WERI-Rb-1 (cell line): ENCODE measurements at regions not wholly inside any gene's neighbourhood (a gene's known extent, or its start where the extent isn't known, plus 50 kb on each side); places are given as distances from the start of the nearest gene placed in this dataset.

Experiments
- DNase-seq: peaks from one replicate; pipeline ENCODE4 v3.0.0-alpha.2; 2020
- H3K27ac ChIP-seq: fragments of 250-450 bp; sonication (Bioruptor Pico); 2 replicates; pipeline ENCODE4 v1.5.1; 2020; ENCODE audit warnings: mild to moderate bottlenecking, moderate library complexity
- H3K27me3 ChIP-seq: fragments of 250-450 bp; sonication (Bioruptor Pico); 2 replicates; pipeline ENCODE4 v1.5.1; 2021; ENCODE audit warnings: mild to moderate bottlenecking, low read depth, moderate library complexity; ENCODE audit not compliant: insufficient read depth, severe bottlenecking
- H3K36me3 ChIP-seq: fragments of 250-450 bp; sonication (Bioruptor Pico); 2 replicates; pipeline ENCODE4 v1.5.1; 2020; ENCODE audit warnings: mild to moderate bottlenecking, moderate library complexity
- H3K4me3 ChIP-seq: 2 replicates; pipeline ENCODE4 v1.5.1; 2011; ENCODE audit warnings: low read depth, mild to moderate bottlenecking, control low read depth, low read length
- H3K9me3 ChIP-seq: fragments of 250-450 bp; sonication (Bioruptor Pico); 2 replicates; pipeline ENCODE4 v1.5.1; 2021; ENCODE audit warnings: mild to moderate bottlenecking, moderate library complexity; ENCODE audit not compliant: severe bottlenecking
- CTCF ChIP-seq: IDR thresholded peaks from 2 replicates; pipeline ENCODE4 v1.5.1; 2011; ENCODE audit warnings: low read depth, mild to moderate bottlenecking, control low read depth, inconsistent platforms, low read length

GRCh38 chr5:117286813-117287212, 712.2 kb upstream of the SEMA6A start:
- no peak for TF ChIP-seq CTCF
- Histone ChIP-seq H3K36me3 (no peaks in the 10 kb centered on the region), H3K9me3 (no peaks in the 10 kb centered on the region), H3K27me3 (no peaks in the 10 kb centered on the region), H3K27ac (no peak overlapping the region), H3K4me3 (no peak overlapping the region)
- DNase-seq: no peak

- Histone ChIP-seq H3K27ac (no peak overlapping the region), H3K36me3 (no peaks in the 10 kb centered on the region), H3K4me3 (no peak overlapping the region), H3K9me3 (no peaks in the 10 kb centered on the region), H3K27me3 (no peaks in the 10 kb centered on the region)
- no peak for TF ChIP-seq CTCF
- DNase-seq: no peak
These were observed 697.0 kb upstream of the SEMA6A start for GRCh38 chr5:117271656-117272055.

- no peak for DNase-seq
- no peak for TF ChIP-seq CTCF
These were observed 691.7 kb upstream of the SEMA6A start for GRCh38 chr5:117266280-117266679.

GRCh38 chr5:117263231-117263630, 688.6 kb upstream of the SEMA6A start:
- Histone ChIP-seq H3K4me3 (no peak overlapping the region), H3K9me3 (peaks cover 2% of the 10 kb centered on the region), H3K36me3 (no peaks in the 10 kb centered on the region), H3K27me3 (no peaks in the 10 kb centered on the region), H3K27ac (no peak overlapping the region)
- DNase-seq: no peak
- TF ChIP-seq CTCF: no peak

More at GRCh38 chr5:117266280-117266679, 691.7 kb upstream of the SEMA6A start:
- Histone ChIP-seq H3K36me3 (no peaks in the 10 kb centered on the region), H3K9me3 (peaks cover 2% of the 10 kb centered on the region), H3K4me3 (no peak overlapping the region), H3K27ac (no peak overlapping the region), H3K27me3 (no peaks in the 10 kb centered on the region)

- H3K27ac ChIP-seq: no peak overlapping the region
- no peak overlapping the region for H3K4me3 ChIP-seq
- TF ChIP-seq CTCF: no peak
- peaks cover 2% of the 10 kb centered on the region for H3K9me3 ChIP-seq
- H3K36me3 ChIP-seq: no peaks in the 10 kb centered on the region
- H3K27me3 ChIP-seq: no peaks in the 10 kb centered on the region
- no peak for DNase-seq
These were observed 688.0 kb upstream of the SEMA6A start for GRCh38 chr5:117262572-117263131.

GRCh38 chr5:117261948-117262571, 687.4 kb upstream of the SEMA6A start:
- Histone ChIP-seq H3K9me3 (peaks cover 2% of the 10 kb centered on the region), H3K4me3 (no peak overlapping the region), H3K27me3 (no peaks in the 10 kb centered on the region), H3K36me3 (no peaks in the 10 kb centered on the region), H3K27ac (no peak overlapping the region)
- no peak for TF ChIP-seq CTCF
- DNase-seq: no peak
